GM23338 (cell line): ENCODE measurements at regions not wholly inside any gene's neighbourhood (a gene's known extent, or its start where the extent isn't known, plus 50 kb on each side); places are given as distances from the start of the nearest gene placed in this dataset.

ENCODE experiments used
- ATAC-seq: fragments of 200-7000 bp; cut with Tn5 transposase; 3 replicates; pipeline ENCODE4 v1.9.1; 2020
- DNase-seq: peaks from one replicate; pipeline ENCODE4 v3.0.0-alpha.2; 2015; ENCODE audit warnings: low spot score
- H2AFZ ChIP-seq: fragments of 200-600 bp; sonication (generic); 2 replicates; pipeline ENCODE4 v1.8.0; 2016; ENCODE audit warnings: antibody characterized with exemption, mild to moderate bottlenecking, moderate library complexity
- H3F3A ChIP-seq: fragments of 200-600 bp; sonication (generic); replicated peaks from 2 replicates; pipeline ENCODE4 v1.8.0; 2017; ENCODE audit warnings: antibody characterized with exemption, mixed run types, low read depth
- H3K27ac ChIP-seq: fragments of 200-600 bp; sonication (generic); 2 replicates; pipeline ENCODE4 v1.6.1; 2016; ENCODE audit warnings: low read depth
- H3K27me3 ChIP-seq: fragments of 200-600 bp; sonication (generic); 2 replicates; pipeline ENCODE4 v1.8.0; 2016; ENCODE audit warnings: mild to moderate bottlenecking, mixed run types, moderate library complexity; ENCODE audit not compliant: insufficient read depth
- H3K36me3 ChIP-seq: fragments of 200-600 bp; sonication (generic); 2 replicates; pipeline ENCODE4 v1.8.0; 2016; ENCODE audit warnings: mild to moderate bottlenecking; ENCODE audit not compliant: insufficient read depth
- H3K4me1 ChIP-seq: fragments of 200-600 bp; sonication (generic); 2 replicates; pipeline ENCODE4 v1.8.0; 2016; ENCODE audit warnings: mild to moderate bottlenecking, moderate library complexity; ENCODE audit not compliant: insufficient read depth
- H3K4me2 ChIP-seq: fragments of 200-600 bp; sonication (generic); 2 replicates; pipeline ENCODE4 v1.7.1; 2017; ENCODE audit warnings: mixed run types
- H3K4me3 ChIP-seq: fragments of 200-600 bp; sonication (generic); 2 replicates; pipeline ENCODE4 v1.6.1; 2016; ENCODE audit warnings: mixed run types
- H3K79me2 ChIP-seq: fragments of 200-600 bp; sonication (generic); replicated peaks from 2 replicates; pipeline ENCODE4 v1.8.0; 2017; ENCODE audit warnings: mild to moderate bottlenecking; ENCODE audit not compliant: insufficient read depth
- H3K9me2 ChIP-seq: fragments of 200-600 bp; sonication (generic); 2 replicates; pipeline ENCODE4 v1.8.0; 2017; ENCODE audit not compliant: insufficient read depth
- H4K20me1 ChIP-seq: fragments of 200-600 bp; sonication (generic); replicated peaks from 2 replicates; pipeline ENCODE4 v1.8.0; 2017; ENCODE audit warnings: mild to moderate bottlenecking; ENCODE audit not compliant: insufficient read depth
- H3K27ac Mint-ChIP-seq: 2 replicates; pipeline ENCODE4 v1.8.0; 2020; ENCODE audit warnings: inconsistent platforms, mild to moderate bottlenecking, moderate library complexity, mixed read lengths
- H3K27me3 Mint-ChIP-seq: 3 replicates; pipeline ENCODE4 v1.8.0; 2022; ENCODE audit warnings: low read depth, mild to moderate bottlenecking, moderate library complexity, mixed read lengths, inconsistent platforms; ENCODE audit not compliant: insufficient read depth, poor library complexity
- H3K36me3 Mint-ChIP-seq: 3 replicates; pipeline ENCODE4 v1.8.0; 2021; ENCODE audit warnings: low read depth, mild to moderate bottlenecking, inconsistent platforms, moderate library complexity, mixed read lengths
- H3K4me1 Mint-ChIP-seq: 3 replicates; pipeline ENCODE4 v1.8.0; 2020; ENCODE audit warnings: mild to moderate bottlenecking, inconsistent platforms, mixed read lengths
- H3K4me3 Mint-ChIP-seq: 3 replicates; pipeline ENCODE4 v1.8.0; 2021; ENCODE audit warnings: moderate library complexity, mild to moderate bottlenecking, inconsistent platforms, mixed read lengths
- H3K9me3 Mint-ChIP-seq: 3 replicates; pipeline ENCODE4 v1.8.0; 2020; ENCODE audit warnings: moderate library complexity, mild to moderate bottlenecking, inconsistent platforms, mixed read lengths
- CREB1 ChIP-seq: fragments of 250-450 bp; sonication (Bioruptor Pico); IDR thresholded peaks from 2 replicates; pipeline ENCODE4 v1.5.0; 2020; ENCODE audit warnings: low read depth, mild to moderate bottlenecking, moderate library complexity
- EZH2 ChIP-seq: fragments of 200-600 bp; sonication (generic); IDR thresholded peaks from one replicate; pipeline ENCODE4 v1.8.0; 2017; ENCODE audit warnings: antibody characterized with exemption, mild to moderate bottlenecking, low read depth; ENCODE audit not compliant: unreplicated experiment
- EZH2phosphoT487 ChIP-seq: fragments of 200-600 bp; sonication (generic); IDR thresholded peaks from one replicate; pipeline ENCODE4 v1.8.1; 2018; ENCODE audit warnings: antibody characterized with exemption; ENCODE audit not compliant: unreplicated experiment
- JUNB ChIP-seq: IDR thresholded peaks from one replicate; pipeline ENCODE4 v1.6.1; 2016; ENCODE audit warnings: antibody characterized with exemption; ENCODE audit not compliant: unreplicated experiment
- NANOG ChIP-seq: IDR thresholded peaks from 2 replicates; pipeline ENCODE4 v1.6.1; 2016; ENCODE audit warnings: antibody characterized with exemption, borderline replicate concordance
- POLR2AphosphoS5 ChIP-seq: IDR thresholded peaks from 2 replicates; pipeline ENCODE4 v1.6.1; 2016; ENCODE audit warnings: antibody characterized with exemption, low read depth
- TF ChIP-seq, protein P1 (sequence below): IDR thresholded peaks from one replicate; pipeline ENCODE4 v1.6.1; 2018; ENCODE audit warnings: antibody characterized with exemption; ENCODE audit not compliant: unreplicated experiment
- TF ChIP-seq, protein P2 (sequence below), 2 experiments: fragments of 200-600 bp in 1 of 2; sonication (generic) in 1 of 2; conservative IDR thresholded peaks; 2 replicates each; pipeline versions ENCODE4 v1.5.1 to v1.6.1; 2016 to 2017; ENCODE audit warnings: antibody characterized with exemption in 2 of 2, low read depth in 2 of 2, mild to moderate bottlenecking in 2 of 2, moderate library complexity in 1 of 2

DNA sequence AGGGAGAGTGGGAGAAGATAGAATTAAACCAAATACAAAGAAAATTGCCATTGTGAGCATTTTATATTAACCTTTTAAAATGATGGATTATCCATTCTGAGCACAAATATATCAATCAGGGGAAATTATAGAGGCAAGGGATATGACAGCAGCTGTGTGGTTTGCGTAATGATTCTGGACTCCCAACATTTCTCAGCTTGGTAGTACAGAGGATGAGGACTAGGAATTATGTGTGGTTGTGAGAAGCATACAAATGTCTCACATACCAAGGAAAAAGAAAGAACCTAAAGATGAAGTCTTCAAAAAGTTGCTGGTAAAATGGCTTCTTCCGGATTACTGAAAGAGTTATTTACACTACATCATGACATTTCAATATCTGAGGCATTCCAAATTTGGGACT is 674.6 kb upstream of the NR3C2 start (continued):
- TF ChIP-seq, protein P1, sequence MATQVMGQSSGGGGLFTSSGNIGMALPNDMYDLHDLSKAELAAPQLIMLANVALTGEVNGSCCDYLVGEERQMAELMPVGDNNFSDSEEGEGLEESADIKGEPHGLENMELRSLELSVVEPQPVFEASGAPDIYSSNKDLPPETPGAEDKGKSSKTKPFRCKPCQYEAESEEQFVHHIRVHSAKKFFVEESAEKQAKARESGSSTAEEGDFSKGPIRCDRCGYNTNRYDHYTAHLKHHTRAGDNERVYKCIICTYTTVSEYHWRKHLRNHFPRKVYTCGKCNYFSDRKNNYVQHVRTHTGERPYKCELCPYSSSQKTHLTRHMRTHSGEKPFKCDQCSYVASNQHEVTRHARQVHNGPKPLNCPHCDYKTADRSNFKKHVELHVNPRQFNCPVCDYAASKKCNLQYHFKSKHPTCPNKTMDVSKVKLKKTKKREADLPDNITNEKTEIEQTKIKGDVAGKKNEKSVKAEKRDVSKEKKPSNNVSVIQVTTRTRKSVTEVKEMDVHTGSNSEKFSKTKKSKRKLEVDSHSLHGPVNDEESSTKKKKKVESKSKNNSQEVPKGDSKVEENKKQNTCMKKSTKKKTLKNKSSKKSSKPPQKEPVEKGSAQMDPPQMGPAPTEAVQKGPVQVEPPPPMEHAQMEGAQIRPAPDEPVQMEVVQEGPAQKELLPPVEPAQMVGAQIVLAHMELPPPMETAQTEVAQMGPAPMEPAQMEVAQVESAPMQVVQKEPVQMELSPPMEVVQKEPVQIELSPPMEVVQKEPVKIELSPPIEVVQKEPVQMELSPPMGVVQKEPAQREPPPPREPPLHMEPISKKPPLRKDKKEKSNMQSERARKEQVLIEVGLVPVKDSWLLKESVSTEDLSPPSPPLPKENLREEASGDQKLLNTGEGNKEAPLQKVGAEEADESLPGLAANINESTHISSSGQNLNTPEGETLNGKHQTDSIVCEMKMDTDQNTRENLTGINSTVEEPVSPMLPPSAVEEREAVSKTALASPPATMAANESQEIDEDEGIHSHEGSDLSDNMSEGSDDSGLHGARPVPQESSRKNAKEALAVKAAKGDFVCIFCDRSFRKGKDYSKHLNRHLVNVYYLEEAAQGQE = no peak
- TF ChIP-seq EZH2phosphoT487 = no peak
- no peak for TF ChIP-seq POLR2AphosphoS5

DNA sequence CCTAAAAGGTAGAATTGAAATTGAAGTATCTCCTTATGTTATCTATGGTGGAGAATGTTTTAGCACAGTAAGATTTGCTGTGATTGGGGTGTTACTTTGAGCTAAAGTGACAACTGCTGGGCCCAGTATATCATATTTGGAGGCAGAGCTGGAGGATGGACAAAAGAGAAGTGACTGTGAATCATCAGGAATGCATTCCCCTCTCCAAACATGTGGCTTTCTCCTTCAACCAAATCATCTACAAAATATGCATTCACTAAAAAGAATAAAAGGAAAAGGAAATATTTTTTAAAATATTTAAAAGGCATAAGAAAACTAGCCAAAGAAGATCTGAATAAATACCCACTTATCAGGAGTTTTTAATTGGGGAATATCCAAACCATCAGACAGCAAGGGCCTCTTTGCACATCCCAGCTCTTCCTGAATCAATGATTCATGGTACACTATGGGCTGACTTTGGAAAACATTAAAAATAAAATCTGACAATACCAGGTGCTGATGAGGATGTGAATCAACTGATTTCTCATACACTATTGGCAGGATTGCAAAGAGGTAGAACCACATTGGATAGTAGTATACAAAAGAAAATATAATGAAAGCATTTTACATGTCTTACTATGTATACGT is 671.7 kb upstream of the NR3C2 start:
- no peak for ATAC-seq
- Mint-ChIP-seq H3K4me1 (peaks cover 4% of the 10 kb centered on the region; the same call in 1 of the 3 replicates), H3K9me3 (no peaks in the 10 kb centered on the region), H3K4me3 (no peak overlapping the region), H3K36me3 (no peaks in the 10 kb centered on the region), H3K27ac (no peak overlapping the region), H3K27me3 (peaks cover 1% of the 10 kb centered on the region)
- H3F3A ChIP-seq = no peaks in the 10 kb centered on the region
- no peaks in the 10 kb centered on the region for H4K20me1 ChIP-seq
- H3K4me3 ChIP-seq = no peak overlapping the region
- no peak overlapping the region for H3K27ac ChIP-seq
- H3K9me2 ChIP-seq = no peaks in the 10 kb centered on the region; the same call in 1 of the 2 replicates
- H3K4me2 ChIP-seq = no peak overlapping the region
- TF ChIP-seq, protein P2, sequence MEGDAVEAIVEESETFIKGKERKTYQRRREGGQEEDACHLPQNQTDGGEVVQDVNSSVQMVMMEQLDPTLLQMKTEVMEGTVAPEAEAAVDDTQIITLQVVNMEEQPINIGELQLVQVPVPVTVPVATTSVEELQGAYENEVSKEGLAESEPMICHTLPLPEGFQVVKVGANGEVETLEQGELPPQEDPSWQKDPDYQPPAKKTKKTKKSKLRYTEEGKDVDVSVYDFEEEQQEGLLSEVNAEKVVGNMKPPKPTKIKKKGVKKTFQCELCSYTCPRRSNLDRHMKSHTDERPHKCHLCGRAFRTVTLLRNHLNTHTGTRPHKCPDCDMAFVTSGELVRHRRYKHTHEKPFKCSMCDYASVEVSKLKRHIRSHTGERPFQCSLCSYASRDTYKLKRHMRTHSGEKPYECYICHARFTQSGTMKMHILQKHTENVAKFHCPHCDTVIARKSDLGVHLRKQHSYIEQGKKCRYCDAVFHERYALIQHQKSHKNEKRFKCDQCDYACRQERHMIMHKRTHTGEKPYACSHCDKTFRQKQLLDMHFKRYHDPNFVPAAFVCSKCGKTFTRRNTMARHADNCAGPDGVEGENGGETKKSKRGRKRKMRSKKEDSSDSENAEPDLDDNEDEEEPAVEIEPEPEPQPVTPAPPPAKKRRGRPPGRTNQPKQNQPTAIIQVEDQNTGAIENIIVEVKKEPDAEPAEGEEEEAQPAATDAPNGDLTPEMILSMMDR (conservative IDR thresholded peaks at IDR 0.05; ENCODE audit: low read depth in 2 of 2) = no peak
- TF ChIP-seq EZH2 = no peak
- TF ChIP-seq, protein P1 = no peak
- TF ChIP-seq CREB1 (CRISPR knock-in tag) = no peak
- no peak for TF ChIP-seq NANOG
- TF ChIP-seq JUNB = no peak
- no peaks in the 10 kb centered on the region for H3K27me3 ChIP-seq
- no peaks in the 10 kb centered on the region for H3K79me2 ChIP-seq
- no peak for DNase-seq
- no peaks in the 10 kb centered on the region for H3K4me1 ChIP-seq
- H2AFZ ChIP-seq = no peak overlapping the region
- no peaks in the 10 kb centered on the region for H3K36me3 ChIP-seq
